ENCODE measurements at regions not wholly inside any gene's neighbourhood (a gene's known extent, or its start where the extent isn't known, plus 50 kb on each side); places are given as distances from the start of the nearest gene placed in this dataset.

- TF ChIP-seq PCBP1 (IDR thresholded peaks at IDR 0.05; ENCODE audit: low read depth, low read length, poor library complexity, severe bottlenecking) (no peak), PHB (CRISPR knock-in tag; IDR thresholded peaks at IDR 0.05) (no peak)
Measured at GRCh38 chr3:110226645-110227044, 845.0 kb upstream of the NECTIN3 start.

Measured in K562 (cell line).